Common myeloid progenitor, CD34-positive (primary cell): ENCODE measurements at regions not wholly inside any gene's neighbourhood (a gene's known extent, or its start where the extent isn't known, plus 50 kb on each side); places are given as distances from the start of the nearest gene placed in this dataset.
"Not testable (repeated sequence)": the region's sequence is repeated elsewhere in the genome, so short reads cannot be mapped to it uniquely, and the experiment has no call there.

Source experiments
- CTCF ChIA-PET: fragments of 350-600 bp; sonication (Branson Sonifier 250); formaldehyde crosslinking; loops from one replicate; lab custom pipeline; 2021; ENCODE audit warnings: antibody characterized with exemption; lab: Charles Lee
- POLR2A ChIA-PET: fragments of 350-600 bp; sonication (Branson Sonifier 250); formaldehyde crosslinking; loops from one replicate; lab custom pipeline; 2021; ENCODE audit warnings: antibody characterized with exemption; lab: Charles Lee
- DNase-seq, 3 donors: peaks; one replicate each; pipeline versions ENCODE4 v3.0.0 to v3.0.0-alpha.2; 2013
- H3K27ac ChIP-seq, 2 experiments: 1 replicate in 1 of 2; 2 replicates in 1 of 2; pipeline ENCODE4 v1.7.0; 2013; ENCODE audit warnings: inconsistent platforms in 2 of 2, low read length in 2 of 2, mild to moderate bottlenecking in 2 of 2, low read depth in 1 of 2, moderate library complexity in 1 of 2; ENCODE audit not compliant: severe bottlenecking in 2 of 2, insufficient read depth in 1 of 2, poor library complexity in 1 of 2
- H3K27me3 ChIP-seq, 5 experiments: replicated peaks in 2 of 5; 1 replicate in 3 of 5; 2 replicates in 2 of 5; pipeline versions ENCODE4 v1.6.1 to v1.7.0; 2013; ENCODE audit warnings: low read length in 4 of 5, mild to moderate bottlenecking in 2 of 5, moderate library complexity in 2 of 5, inconsistent platforms in 1 of 5; ENCODE audit not compliant: insufficient read depth in 5 of 5, control insufficient read depth in 4 of 5
- H3K36me3 ChIP-seq, 4 experiments: 1 replicate in 2 of 4; 2 replicates in 2 of 4; pipeline versions ENCODE4 v1.6.1 to v1.7.0; 2013; ENCODE audit warnings: low read length in 3 of 4, control low read depth in 1 of 4, mild to moderate bottlenecking in 1 of 4; ENCODE audit not compliant: control insufficient read depth in 4 of 4, insufficient read depth in 4 of 4
- H3K4me1 ChIP-seq, 4 experiments: 1 replicate in 3 of 4; 2 replicates in 1 of 4; pipeline versions ENCODE4 v1.6.1 to v1.7.1; 2013; ENCODE audit warnings: low read length in 3 of 4, mild to moderate bottlenecking in 3 of 4, control low read depth in 1 of 4, inconsistent platforms in 1 of 4, moderate library complexity in 1 of 4; ENCODE audit not compliant: control insufficient read depth in 4 of 4, insufficient read depth in 4 of 4; ENCODE audit errors: control extremely low read depth in 1 of 4
- H3K4me3 ChIP-seq, 7 experiments: 1 replicate in 4 of 7; 2 replicates in 3 of 7; pipeline versions ENCODE4 v1.5.1 to v1.7.0; 2013; ENCODE audit warnings: mild to moderate bottlenecking in 7 of 7, low read length in 6 of 7, moderate library complexity in 6 of 7, inconsistent platforms in 2 of 7, low read depth in 2 of 7, control low read depth in 1 of 7; ENCODE audit not compliant: insufficient read depth in 4 of 7, control insufficient read depth in 1 of 7; ENCODE audit errors: extremely low read depth in 1 of 7
- H3K9me3 ChIP-seq, 5 experiments: 1 replicate in 4 of 5; 2 replicates in 1 of 5; pipeline versions ENCODE4 v1.6.1 to v1.7.1; 2013; ENCODE audit warnings: low read length in 4 of 5, mild to moderate bottlenecking in 2 of 5, inconsistent platforms in 1 of 5, low read depth in 1 of 5, moderate library complexity in 1 of 5; ENCODE audit not compliant: control insufficient read depth in 4 of 5, insufficient read depth in 2 of 5; ENCODE audit errors: control extremely low read depth in 1 of 5
- WGBS: methylation state at CpG from one replicate; pipeline ENCODE4 v1.1.5; 2013; ENCODE audit not compliant: insufficient coverage; 5-methylcytosine and 5-hydroxymethylcytosine counted together

- H3K4me3 ChIP-seq, result peak overlapping the region in 4 of 7 experiments; percentile 36 to 58 (median 49)
These were observed 50.5 kb upstream of the TUBA3D start for GRCh38 chr2:131425231-131425941.

GRCh38 chr2:131424605-131425114 is 51.3 kb upstream of the TUBA3D start:
- H3K27me3 ChIP-seq, result peaks cover 13 to 75% (median 25%) of the 10 kb centered on the region in 5 experiments
- H3K27ac ChIP-seq, H3K36me3 ChIP-seq, H3K9me3 ChIP-seq, H3K4me1 ChIP-seq, POLR2A ChIA-PET: not testable (repeated sequence)
- DNase-seq, result peak in 2 of 3 donors; percentile 31 to 43
- CTCF ChIA-PET, result interaction anchor here (1.1 kb wide), 1 partner anchor 11 kb away, joined by 4 read pairs; no protein-coding TSS in a partner anchor
- WGBS, result 26% methylated on average over 32 of the region's 50 CpGs
- H3K4me3 ChIP-seq, result peak overlapping the region in 2 of 7 experiments; percentile 26 to 45

More at GRCh38 chr2:131425231-131425941, 50.5 kb upstream of the TUBA3D start:
- WGBS, result under 1% methylated on average over 31 of the region's 57 CpGs
- Histone ChIP-seq H3K27ac (no peak overlapping the region), H3K9me3 (no peaks in the 10 kb centered on the region), H3K4me1 (peaks cover 0 to 4% (median 1%) of the 10 kb centered on the region in 4 experiments), H3K36me3 (no peaks in the 10 kb centered on the region), H3K27me3 (peaks cover 13 to 79% (median 25%) of the 10 kb centered on the region in 5 experiments)
- POLR2A ChIA-PET, result no interaction called here
- CTCF ChIA-PET, result no interaction called here
- peak in 2 of 3 donors; percentile 43 to 53 for DNase-seq

- H3K4me1 ChIP-seq, H3K27ac ChIP-seq, H3K9me3 ChIP-seq, H3K4me3 ChIP-seq, DNase-seq, H3K36me3 ChIP-seq, POLR2A ChIA-PET, CTCF ChIA-PET: not testable (repeated sequence)
- WGBS, result no CpG with 5 or more reads among the region's 3 CpGs
- peaks cover 2 to 56% (median 14%) of the 10 kb centered on the region in 5 experiments for H3K27me3 ChIP-seq
These were observed 55.2 kb upstream of the TUBA3D start for GRCh38 chr2:131420751-131421150.

GRCh38 chr2:131419441-131419840 is 55.5 kb upstream of the RAB6D start:
- 54% methylated on average over 7 of the region's 10 CpGs for WGBS
- H3K9me3 ChIP-seq, result no peaks in the 10 kb centered on the region
- CTCF ChIA-PET, result no interaction called here
- H3K36me3 ChIP-seq, result no peaks in the 10 kb centered on the region
- no peak overlapping the region for H3K4me3 ChIP-seq
- POLR2A ChIA-PET, result interaction anchor here (0.7 kb wide), 1 partner anchor 13 kb away, joined by 3 read pairs; no protein-coding TSS in a partner anchor
- H3K27ac ChIP-seq, result no peak overlapping the region
- peaks cover 7 to 50% (median 11%) of the 10 kb centered on the region in 5 experiments for H3K27me3 ChIP-seq
- no peak for DNase-seq
- no peaks in the 10 kb centered on the region for H3K4me1 ChIP-seq

GRCh38 chr2:131418625-131419024 is 54.7 kb upstream of the RAB6D start:
- no peak overlapping the region for H3K27ac ChIP-seq

GRCh38 chr2:131417886-131418285 is 53.9 kb upstream of the RAB6D start:
- no peaks in the 10 kb centered on the region for H3K4me1 ChIP-seq
- H3K27me3 ChIP-seq, result peaks cover 2 to 36% (median 8%) of the 10 kb centered on the region in 5 experiments
- CTCF ChIA-PET, result no interaction called here
- 0% methylated on average over 1 of the region's 2 CpGs for WGBS
- no peak overlapping the region for H3K27ac ChIP-seq
- POLR2A ChIA-PET, result no interaction called here
- no peak for DNase-seq
- no peaks in the 10 kb centered on the region for H3K9me3 ChIP-seq
- no peaks in the 10 kb centered on the region for H3K36me3 ChIP-seq
- H3K4me3 ChIP-seq, result no peak overlapping the region

More at GRCh38 chr2:131418625-131419024, 54.7 kb upstream of the RAB6D start:
- ChIA-PET POLR2A (no interaction called here), CTCF (no interaction called here)
- Histone ChIP-seq H3K9me3 (no peaks in the 10 kb centered on the region), H3K36me3 (no peaks in the 10 kb centered on the region), H3K27me3 (peaks cover 5 to 42% (median 8%) of the 10 kb centered on the region in 5 experiments), H3K4me1 (no peaks in the 10 kb centered on the region), H3K4me3 (no peak overlapping the region)
- no peak for DNase-seq
- WGBS, result 93% methylated on average over 8 of the region's 8 CpGs

- H3K36me3 ChIP-seq, result no peaks in the 10 kb centered on the region
- no peak overlapping the region for H3K4me3 ChIP-seq
- H3K27ac ChIP-seq, result no peak overlapping the region
- POLR2A ChIA-PET, result no interaction called here
- WGBS, result 100% methylated on average over 2 of the region's 2 CpGs
- H3K27me3 ChIP-seq, result peaks cover 6 to 27% (median 14%) of the 10 kb centered on the region in 5 experiments
- no peaks in the 10 kb centered on the region for H3K9me3 ChIP-seq
- no peak for DNase-seq
- no peaks in the 10 kb centered on the region for H3K4me1 ChIP-seq
- CTCF ChIA-PET, result interaction anchor here (0.7 to 3.6 kb wide), 8 partner anchors 9 to 600 kb away, joined by 3 to 15 read pairs (median 4); partner anchors contain the start of gene MZT2A
These were observed 49.8 kb upstream of the RAB6D start for GRCh38 chr2:131413785-131414184.
